ENCODE measurements at regions not wholly inside any gene's neighbourhood (a gene's known extent, or its start where the extent isn't known, plus 50 kb on each side); places are given as distances from the start of the nearest gene placed in this dataset.

GRCh38 chr22:44647141-44647540, 54.9 kb upstream of the PRR5 start (continued):
- TF ChIP-seq ZBTB33 (IDR thresholded peaks at IDR 0.05; ENCODE audit: borderline replicate concordance, low read depth) (no peak), CHD2 (IDR thresholded peaks at IDR 0.05; ENCODE audit: low read length, partially characterized antibody) (no peak), YY1 (IDR thresholded peaks at IDR 0.05; ENCODE audit: low read depth) (no peak), NFIC (IDR thresholded peaks at IDR 0.05; ENCODE audit: borderline replicate concordance) (no peak), RXRA (IDR thresholded peaks at IDR 0.05; ENCODE audit: borderline replicate concordance, low read depth) (no peak), GABPA (IDR thresholded peaks at IDR 0.05; ENCODE audit: low read depth) (no peak)
- TF ChIP-seq, protein P1, sequence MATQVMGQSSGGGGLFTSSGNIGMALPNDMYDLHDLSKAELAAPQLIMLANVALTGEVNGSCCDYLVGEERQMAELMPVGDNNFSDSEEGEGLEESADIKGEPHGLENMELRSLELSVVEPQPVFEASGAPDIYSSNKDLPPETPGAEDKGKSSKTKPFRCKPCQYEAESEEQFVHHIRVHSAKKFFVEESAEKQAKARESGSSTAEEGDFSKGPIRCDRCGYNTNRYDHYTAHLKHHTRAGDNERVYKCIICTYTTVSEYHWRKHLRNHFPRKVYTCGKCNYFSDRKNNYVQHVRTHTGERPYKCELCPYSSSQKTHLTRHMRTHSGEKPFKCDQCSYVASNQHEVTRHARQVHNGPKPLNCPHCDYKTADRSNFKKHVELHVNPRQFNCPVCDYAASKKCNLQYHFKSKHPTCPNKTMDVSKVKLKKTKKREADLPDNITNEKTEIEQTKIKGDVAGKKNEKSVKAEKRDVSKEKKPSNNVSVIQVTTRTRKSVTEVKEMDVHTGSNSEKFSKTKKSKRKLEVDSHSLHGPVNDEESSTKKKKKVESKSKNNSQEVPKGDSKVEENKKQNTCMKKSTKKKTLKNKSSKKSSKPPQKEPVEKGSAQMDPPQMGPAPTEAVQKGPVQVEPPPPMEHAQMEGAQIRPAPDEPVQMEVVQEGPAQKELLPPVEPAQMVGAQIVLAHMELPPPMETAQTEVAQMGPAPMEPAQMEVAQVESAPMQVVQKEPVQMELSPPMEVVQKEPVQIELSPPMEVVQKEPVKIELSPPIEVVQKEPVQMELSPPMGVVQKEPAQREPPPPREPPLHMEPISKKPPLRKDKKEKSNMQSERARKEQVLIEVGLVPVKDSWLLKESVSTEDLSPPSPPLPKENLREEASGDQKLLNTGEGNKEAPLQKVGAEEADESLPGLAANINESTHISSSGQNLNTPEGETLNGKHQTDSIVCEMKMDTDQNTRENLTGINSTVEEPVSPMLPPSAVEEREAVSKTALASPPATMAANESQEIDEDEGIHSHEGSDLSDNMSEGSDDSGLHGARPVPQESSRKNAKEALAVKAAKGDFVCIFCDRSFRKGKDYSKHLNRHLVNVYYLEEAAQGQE (IDR thresholded peaks at IDR 0.05; ENCODE audit: low read depth, low read length), result no peak

GRCh38 chr22:44646668-44647067, 55.3 kb upstream of the PRR5 start:
- CTCF ChIA-PET, result interaction anchor here (1.0 to 2.3 kb wide), 4 partner anchors 20 to 700 kb away, joined by 3 to 7 read pairs (median 4); no protein-coding TSS in a partner anchor
- Histone ChIP-seq H3K4me1 (ENCODE audit: control insufficient read depth in 1 of 2, insufficient read depth in 2 of 2, low read depth in 1 of 2, low read length in 1 of 2) (peaks cover 0 to 3% of the 10 kb centered on the region in 2 experiments; a peak in 1 of 4 replicates), H3K4me2 (no peak overlapping the region), H3F3A (replicated peaks; ENCODE audit: insufficient read depth) (no peaks in the 10 kb centered on the region), H3K4me3 (ENCODE audit: low read depth in 2 of 2, low read length in 1 of 2) (no peak overlapping the region), H3K79me2 (ENCODE audit: insufficient read depth) (no peaks in the 10 kb centered on the region), H3K27me3 (ENCODE audit: insufficient read depth) (no peaks in the 10 kb centered on the region), H3K9me3 (no peaks in the 10 kb centered on the region), H3K9me2 (no peaks in the 10 kb centered on the region), H3K36me3 (replicated peaks in 1 of 2; ENCODE audit: control insufficient read depth in 1 of 2, insufficient read depth in 2 of 2, low read length in 1 of 2) (no peaks in the 10 kb centered on the region), H3K27ac (ENCODE audit: low read depth in 2 of 2, low read length in 1 of 2) (no peak overlapping the region), H2AFZ (ENCODE audit: low read depth) (no peak overlapping the region), H4K20me1 (ENCODE audit: insufficient read depth) (no peaks in the 10 kb centered on the region), H3K9ac (no peak overlapping the region)
- DNase-seq, result peak; percentile 16
- POLR2A ChIA-PET, result interaction anchor here (0.7 kb wide), 1 partner anchor 100 kb away, joined by 3 read pairs; no protein-coding TSS in a partner anchor
- TF ChIP-seq TAF1 (IDR thresholded peaks at IDR 0.05; ENCODE audit: borderline replicate concordance, low read depth, low read length) (no peak), RFX5 (IDR thresholded peaks at IDR 0.05; ENCODE audit: low read length) (no peak), PBX3 (IDR thresholded peaks at IDR 0.05) (no peak), ZBTB33 (IDR thresholded peaks at IDR 0.05; ENCODE audit: borderline replicate concordance, low read depth) (no peak), MEF2A (IDR thresholded peaks at IDR 0.05; ENCODE audit: borderline replicate concordance, low read depth) (no peak), FOXM1 (IDR thresholded peaks at IDR 0.05; ENCODE audit: low read depth) (no peak), TCF12 (IDR thresholded peaks at IDR 0.05) (no peak), SMC3 (IDR thresholded peaks at IDR 0.05; ENCODE audit: low read depth, low read length) (no peak), NFIC (IDR thresholded peaks at IDR 0.05; ENCODE audit: borderline replicate concordance) (no peak), EZH2phosphoT487 (IDR thresholded peaks at IDR 0.05; ENCODE audit: borderline replicate concordance, low read depth) (no peak), CHD2 (IDR thresholded peaks at IDR 0.05; ENCODE audit: low read length, partially characterized antibody) (no peak), RAD21 (IDR thresholded peaks at IDR 0.05; ENCODE audit: low read length) (no peak)
- TF ChIP-seq, protein P2, sequence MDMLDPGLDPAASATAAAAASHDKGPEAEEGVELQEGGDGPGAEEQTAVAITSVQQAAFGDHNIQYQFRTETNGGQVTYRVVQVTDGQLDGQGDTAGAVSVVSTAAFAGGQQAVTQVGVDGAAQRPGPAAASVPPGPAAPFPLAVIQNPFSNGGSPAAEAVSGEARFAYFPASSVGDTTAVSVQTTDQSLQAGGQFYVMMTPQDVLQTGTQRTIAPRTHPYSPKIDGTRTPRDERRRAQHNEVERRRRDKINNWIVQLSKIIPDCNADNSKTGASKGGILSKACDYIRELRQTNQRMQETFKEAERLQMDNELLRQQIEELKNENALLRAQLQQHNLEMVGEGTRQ (IDR thresholded peaks at IDR 0.05; ENCODE audit: borderline replicate concordance, low read depth, low read length), result no peak
- TF ChIP-seq, protein P3, sequence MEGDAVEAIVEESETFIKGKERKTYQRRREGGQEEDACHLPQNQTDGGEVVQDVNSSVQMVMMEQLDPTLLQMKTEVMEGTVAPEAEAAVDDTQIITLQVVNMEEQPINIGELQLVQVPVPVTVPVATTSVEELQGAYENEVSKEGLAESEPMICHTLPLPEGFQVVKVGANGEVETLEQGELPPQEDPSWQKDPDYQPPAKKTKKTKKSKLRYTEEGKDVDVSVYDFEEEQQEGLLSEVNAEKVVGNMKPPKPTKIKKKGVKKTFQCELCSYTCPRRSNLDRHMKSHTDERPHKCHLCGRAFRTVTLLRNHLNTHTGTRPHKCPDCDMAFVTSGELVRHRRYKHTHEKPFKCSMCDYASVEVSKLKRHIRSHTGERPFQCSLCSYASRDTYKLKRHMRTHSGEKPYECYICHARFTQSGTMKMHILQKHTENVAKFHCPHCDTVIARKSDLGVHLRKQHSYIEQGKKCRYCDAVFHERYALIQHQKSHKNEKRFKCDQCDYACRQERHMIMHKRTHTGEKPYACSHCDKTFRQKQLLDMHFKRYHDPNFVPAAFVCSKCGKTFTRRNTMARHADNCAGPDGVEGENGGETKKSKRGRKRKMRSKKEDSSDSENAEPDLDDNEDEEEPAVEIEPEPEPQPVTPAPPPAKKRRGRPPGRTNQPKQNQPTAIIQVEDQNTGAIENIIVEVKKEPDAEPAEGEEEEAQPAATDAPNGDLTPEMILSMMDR (IDR thresholded peaks at IDR 0.05), result no peak
- 70% methylated on average over 5 of the region's 6 CpGs for WGBS (ENCODE audit: low lambda C conversion rate)
